NB4 (cell line): ENCODE measurements at regions not wholly inside any gene's neighbourhood (a gene's known extent, or its start where the extent isn't known, plus 50 kb on each side); places are given as distances from the start of the nearest gene placed in this dataset.
"Not testable (repeated sequence)": the region's sequence is repeated elsewhere in the genome, so short reads cannot be mapped to it uniquely, and the experiment has no call there.

Experiments
- DNase-seq: peaks from one replicate; pipeline ENCODE4 v3.0.0; 2010; ENCODE audit warnings: low read depth
- H3K4me3 ChIP-seq: one replicate; pipeline ENCODE4 v1.5.1; 2011; ENCODE audit warnings: mild to moderate bottlenecking, low read depth, low read length, moderate library complexity
- CTCF ChIP-seq: IDR thresholded peaks from one replicate; pipeline ENCODE4 v1.5.1; 2012; ENCODE audit warnings: low read depth, low read length
- MAX ChIP-seq: IDR thresholded peaks from 2 replicates; pipeline ENCODE4 v1.6.1; 2011; ENCODE audit warnings: low read depth, low read length
- MYC ChIP-seq: IDR thresholded peaks from 2 replicates; pipeline ENCODE4 v1.6.1; 2011; ENCODE audit warnings: low read depth, low read length
- POLR2A ChIP-seq: IDR thresholded peaks from 2 replicates; pipeline ENCODE4 v1.6.1; 2011; ENCODE audit warnings: mild to moderate bottlenecking; ENCODE audit not compliant: insufficient read length; ENCODE audit errors: extremely low read depth

GRCh38 chr1:65020774-65021173 lies 54.4 kb upstream of the JAK1 start:
- DNase-seq = no peak
- no peak overlapping the region for H3K4me3 ChIP-seq
- TF ChIP-seq POLR2A = no peak
- TF ChIP-seq CTCF = peak; percentile 12

- no peak for DNase-seq
- TF ChIP-seq MYC = no peak
- TF ChIP-seq CTCF = no peak
- no peak for TF ChIP-seq POLR2A
- TF ChIP-seq MAX = no peak
- no peak overlapping the region for H3K4me3 ChIP-seq
Measured at GRCh38 chr1:65021795-65022194, 55.4 kb upstream of the JAK1 start.

GRCh38 chr1:65022216-65022615 lies 55.9 kb upstream of the JAK1 start:
- no peak for DNase-seq
- no peak overlapping the region for H3K4me3 ChIP-seq
- no peak for TF ChIP-seq MAX
- no peak for TF ChIP-seq POLR2A
- no peak for TF ChIP-seq CTCF
- no peak for TF ChIP-seq MYC

GRCh38 chr1:65025794-65026193 lies 59.4 kb upstream of the JAK1 start:
- no peak for DNase-seq
- TF ChIP-seq MYC (no peak), MAX (no peak), POLR2A (no peak), CTCF (no peak)
- no peak overlapping the region for H3K4me3 ChIP-seq

GRCh38 chr1:65026235-65026634 lies 59.9 kb upstream of the JAK1 start:
- no peak for TF ChIP-seq CTCF
- no peak for TF ChIP-seq MAX
- TF ChIP-seq POLR2A = no peak
- DNase-seq = no peak
- no peak overlapping the region for H3K4me3 ChIP-seq

- H3K4me3 ChIP-seq = no peak overlapping the region
- no peak for DNase-seq
- TF ChIP-seq POLR2A (no peak), MYC (no peak), CTCF (no peak), MAX (no peak)
Measured at GRCh38 chr1:65027666-65028358, 61.5 kb upstream of the JAK1 start.

- not testable (repeated sequence) for H3K4me3 ChIP-seq, DNase-seq
Measured at GRCh38 chr1:65029434-65029833, 63.1 kb upstream of the JAK1 start.

GRCh38 chr1:65034879-65035278 lies 68.5 kb upstream of the JAK1 start:
- not testable (repeated sequence) for DNase-seq, H3K4me3 ChIP-seq
